Lung (tissue), 11 donors: ENCODE measurements at regions not wholly inside any gene's neighbourhood (a gene's known extent, or its start where the extent isn't known, plus 50 kb on each side); places are given as distances from the start of the nearest gene placed in this dataset.

Experiments
- ATAC-seq: fragments of 200-7000 bp; cut with Tn5 transposase; one replicate; pipeline ENCODE4 v1.9.1; 2020; ENCODE audit warnings: moderate number of reproducible peaks; ENCODE audit not compliant: insufficient read depth, low FRiP score
- DNase-seq, 3 donors: peaks; one replicate each; pipeline ENCODE4 v3.0.0-alpha.2; 2013 to 2017
- H3K27ac ChIP-seq, 2 donors: one replicate each; pipeline ENCODE4 v1.5.1; 2013; ENCODE audit warnings: mild to moderate bottlenecking in 2 of 2, moderate library complexity in 2 of 2, control low read depth in 1 of 2, inconsistent platforms in 1 of 2, low read depth in 1 of 2, low read length in 1 of 2
- H3K27me3 ChIP-seq, 3 donors: one replicate each; pipeline ENCODE4 v1.5.1; 2013; ENCODE audit warnings: low read length in 2 of 3; ENCODE audit not compliant: control insufficient read depth in 3 of 3, insufficient read depth in 3 of 3
- H3K36me3 ChIP-seq, 4 donors: one replicate each; pipeline ENCODE4 v1.5.1; 2013; ENCODE audit warnings: low read length in 4 of 4, mild to moderate bottlenecking in 1 of 4, moderate library complexity in 1 of 4; ENCODE audit not compliant: control insufficient read depth in 4 of 4, insufficient read depth in 4 of 4
- H3K4me1 ChIP-seq, 5 donors: one replicate each; pipeline ENCODE4 v1.5.1; 2013; ENCODE audit warnings: low read length in 5 of 5, mild to moderate bottlenecking in 2 of 5, moderate library complexity in 1 of 5; ENCODE audit not compliant: control insufficient read depth in 5 of 5, insufficient read depth in 5 of 5
- H3K4me3 ChIP-seq: one replicate; pipeline ENCODE4 v1.5.1; 2013; ENCODE audit warnings: mild to moderate bottlenecking, control low read depth, moderate library complexity
- H3K9ac ChIP-seq, 2 donors: one replicate each; pipeline ENCODE4 v1.5.1; 2013; ENCODE audit warnings: low read length in 2 of 2, control low read depth in 1 of 2; ENCODE audit not compliant: insufficient read depth in 1 of 2
- H3K9me3 ChIP-seq, 4 donors: one replicate each; pipeline ENCODE4 v1.5.1; 2013; ENCODE audit warnings: low read length in 3 of 4, mild to moderate bottlenecking in 1 of 4, moderate library complexity in 1 of 4; ENCODE audit not compliant: control insufficient read depth in 4 of 4, insufficient read depth in 3 of 4
- CTCF ChIP-seq: IDR thresholded peaks from 2 replicates; pipeline ENCODE4 v1.5.1; 2012; ENCODE audit warnings: mild to moderate bottlenecking; ENCODE audit errors: control extremely low read depth, extremely low read depth
- WGBS, 2 donors: extraction: QIAGEN DNeasy Blood & Tissue Kit; methylation state at CpG; one replicate each; pipeline ENCODE4 v1.1.7; 2013; 5-methylcytosine and 5-hydroxymethylcytosine counted together
- donor health status: control.
- donor health status: control.
- donor health status: Bipolar disorder and iron deficiency.
- donor health status: healthy.
- donor health status: DM: yes; HTN: yes; CAD: no.

DNA sequence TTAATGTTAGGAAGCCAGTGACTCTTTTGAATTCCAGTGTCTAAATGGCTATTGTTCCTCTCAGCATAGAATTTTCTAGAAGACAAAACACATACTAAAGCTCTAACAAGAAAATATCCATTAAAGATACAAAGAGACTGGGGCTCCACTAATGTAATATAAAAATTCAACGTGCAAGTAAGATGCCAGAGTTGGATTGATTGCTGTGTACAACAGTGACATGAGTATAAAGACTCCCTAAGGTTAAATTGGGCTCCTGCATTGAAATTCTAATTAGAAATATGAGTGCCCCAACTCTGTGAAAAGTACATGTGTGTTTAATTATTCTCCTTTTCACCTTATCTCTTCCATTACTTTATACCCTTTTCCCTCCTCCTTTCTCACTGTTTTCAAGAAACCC lies 253.6 kb upstream of the G2E3 start:
- Histone ChIP-seq H3K4me1 (no peaks in the 10 kb centered on the region), H3K27ac (no peak overlapping the region), H3K9ac (no peak overlapping the region), H3K9me3 (no peaks in the 10 kb centered on the region), H3K27me3 (no peaks in the 10 kb centered on the region), H3K4me3 (no peak overlapping the region), H3K36me3 (no peaks in the 10 kb centered on the region)
- WGBS, 2 donors = 56 to 76% methylated on average over 1 of the region's 1 CpG
- no peak for TF ChIP-seq CTCF
- DNase-seq (no peak), ATAC-seq (no peak)

DNA sequence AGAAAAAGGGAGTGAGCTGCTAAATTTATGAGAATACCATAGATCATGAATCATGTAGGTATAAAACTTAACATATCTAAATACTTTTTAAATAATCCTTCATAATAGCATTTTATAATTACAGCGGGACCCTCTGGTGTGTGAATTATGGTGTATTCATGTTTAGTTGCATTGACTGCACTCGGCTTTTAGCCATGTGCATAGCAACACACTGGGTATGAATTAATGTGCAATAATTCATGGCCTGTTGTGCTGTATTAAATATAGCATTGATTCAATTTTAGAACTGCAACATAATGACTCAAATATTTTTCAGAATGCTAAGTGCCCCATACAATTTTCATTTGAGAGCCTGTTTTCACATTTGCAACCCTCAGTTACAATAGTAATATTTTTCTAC lies 249.6 kb upstream of the G2E3 start:
- no peak overlapping the region for H3K27ac ChIP-seq
- no peaks in the 10 kb centered on the region for H3K4me1 ChIP-seq
- no peak for DNase-seq
- TF ChIP-seq CTCF = no peak
- no peak overlapping the region for H3K9ac ChIP-seq
- no peak overlapping the region for H3K4me3 ChIP-seq
- H3K36me3 ChIP-seq = no peaks in the 10 kb centered on the region
- H3K27me3 ChIP-seq = no peaks in the 10 kb centered on the region
- ATAC-seq = no peak
- peaks cover 0 to under 1% (median 0%) of the 10 kb centered on the region in 4 donors for H3K9me3 ChIP-seq
- WGBS, 2 donors = 83 to 89% methylated on average over 2 of the region's 2 CpGs

DNA sequence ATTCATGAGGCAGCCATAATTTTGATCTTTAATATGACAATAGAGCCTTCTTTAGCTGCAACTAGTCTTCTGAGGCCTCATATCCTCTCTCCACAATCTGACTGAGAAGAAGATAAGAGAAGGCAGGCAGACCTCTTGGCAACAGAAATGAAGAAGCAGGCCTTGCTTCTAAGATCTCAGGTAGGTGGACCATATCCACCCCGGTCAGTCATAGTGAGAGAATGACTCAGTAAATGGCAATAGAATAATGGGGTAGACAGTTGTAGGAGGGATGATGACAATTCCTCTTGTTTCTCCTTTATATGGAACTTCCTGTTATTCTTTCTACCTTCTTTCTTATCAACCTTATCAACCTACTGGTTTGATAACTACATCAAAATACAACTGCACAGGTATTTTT lies 246.7 kb upstream of the G2E3 start:
- 90 to 94% methylated on average over 1 of the region's 1 CpG for WGBS, 2 donors
- no peak for TF ChIP-seq CTCF

GRCh38 chr14:30317729-30318128 lies 241.2 kb upstream of the G2E3 start:
- no peaks in the 10 kb centered on the region for H3K27me3 ChIP-seq
- no peak for ATAC-seq

More for the DNA sequence above, 246.7 kb upstream of the G2E3 start:
- Histone ChIP-seq H3K9ac (no peak overlapping the region), H3K9me3 (peaks cover 0 to 8% (median 2%) of the 10 kb centered on the region in 4 donors), H3K4me1 (no peaks in the 10 kb centered on the region), H3K4me3 (no peak overlapping the region), H3K36me3 (no peaks in the 10 kb centered on the region), H3K27me3 (no peaks in the 10 kb centered on the region), H3K27ac (no peak overlapping the region)
- DNase-seq (no peak), ATAC-seq (no peak)

More at GRCh38 chr14:30317729-30318128, 241.2 kb upstream of the G2E3 start:
- Histone ChIP-seq H3K9me3 (peaks cover 0 to 8% (median 2%) of the 10 kb centered on the region in 4 donors), H3K4me1 (no peaks in the 10 kb centered on the region), H3K4me3 (no peak overlapping the region), H3K27ac (no peak overlapping the region), H3K9ac (no peak overlapping the region), H3K36me3 (no peaks in the 10 kb centered on the region)
- no peak for DNase-seq
- TF ChIP-seq CTCF = no peak
- 54 to 55% methylated on average over 4 of the region's 4 CpGs for WGBS, 2 donors
